ENCODE measurements at regions not wholly inside any gene's neighbourhood (a gene's known extent, or its start where the extent isn't known, plus 50 kb on each side); places are given as distances from the start of the nearest gene placed in this dataset.

GRCh38 chr2:41908349-41908748 is 139.5 kb upstream of the PKDCC start:
- DNase-seq (ENCODE audit: low read depth in 3 of 3): no peak

- DNase-seq (ENCODE audit: low read depth in 3 of 3): no peak
These were observed 138.2 kb upstream of the PKDCC start for GRCh38 chr2:41909584-41909983.

- DNase-seq (ENCODE audit: low read depth in 3 of 3): no peak
These were observed 137.7 kb upstream of the PKDCC start for GRCh38 chr2:41910126-41910525.

- no peak for DNase-seq (ENCODE audit: low read depth in 3 of 3)
These were observed 136.8 kb upstream of the PKDCC start for GRCh38 chr2:41911033-41911432.

- DNase-seq (ENCODE audit: low read depth in 3 of 3): no peak
These were observed 135.5 kb upstream of the PKDCC start for GRCh38 chr2:41912337-41912736.

- no peak for DNase-seq (ENCODE audit: low read depth in 3 of 3)
These were observed 135.0 kb upstream of the PKDCC start for GRCh38 chr2:41912776-41913175.

- DNase-seq (ENCODE audit: low read depth in 3 of 3): no peak
These were observed 134.5 kb upstream of the PKDCC start for GRCh38 chr2:41913311-41913710.

GRCh38 chr2:41913921-41914609 is 133.8 kb upstream of the PKDCC start:
- DNase-seq (ENCODE audit: low read depth in 3 of 3): no peak

GRCh38 chr2:41914936-41915335 is 132.9 kb upstream of the PKDCC start:
- DNase-seq (ENCODE audit: low read depth in 3 of 3): no peak

GRCh38 chr2:41916177-41916576 is 131.6 kb upstream of the PKDCC start:
- no peak for DNase-seq (ENCODE audit: low read depth in 3 of 3)

GRCh38 chr2:41917587-41917986 is 130.2 kb upstream of the PKDCC start:
- DNase-seq (ENCODE audit: low read depth in 3 of 3): no peak

GRCh38 chr2:41919135-41919534 is 128.7 kb upstream of the PKDCC start:
- DNase-seq (ENCODE audit: low read depth in 3 of 3): no peak

GRCh38 chr2:41920181-41920580 is 127.6 kb upstream of the PKDCC start:
- no peak for DNase-seq (ENCODE audit: low read depth in 3 of 3)

GRCh38 chr2:41920812-41921211 is 127.0 kb upstream of the PKDCC start:
- DNase-seq (ENCODE audit: low read depth in 3 of 3): no peak

- no peak for DNase-seq (ENCODE audit: low read depth in 3 of 3)
These were observed 125.6 kb upstream of the PKDCC start for GRCh38 chr2:41922177-41922576.

- no peak for DNase-seq (ENCODE audit: low read depth in 3 of 3)
These were observed 124.5 kb upstream of the PKDCC start for GRCh38 chr2:41923156-41923786.

- DNase-seq (ENCODE audit: low read depth in 3 of 3): no peak
These were observed 123.8 kb upstream of the PKDCC start for GRCh38 chr2:41924024-41924423.

GRCh38 chr2:41924709-41925408 is 123.0 kb upstream of the PKDCC start:
- DNase-seq (ENCODE audit: low read depth in 3 of 3): no peak

GRCh38 chr2:41925712-41926111 is 122.1 kb upstream of the PKDCC start:
- no peak for DNase-seq (ENCODE audit: low read depth in 3 of 3)

- no peak for DNase-seq (ENCODE audit: low read depth in 3 of 3)
These were observed 120.9 kb upstream of the PKDCC start for GRCh38 chr2:41926614-41927580.

- no peak for DNase-seq (ENCODE audit: low read depth in 3 of 3)
These were observed 120.1 kb upstream of the PKDCC start for GRCh38 chr2:41927581-41928264.

Measured in stimulated activated CD4-positive, alpha-beta T cell treated with anti-CD3 and anti-CD28 coated beads, TNF-alpha, amount 100 ng/mL, for 4 hours (primary cell).